Left lung (tissue), 4 donors: ENCODE measurements at regions not wholly inside any gene's neighbourhood (a gene's known extent, or its start where the extent isn't known, plus 50 kb on each side); places are given as distances from the start of the nearest gene placed in this dataset.

Source experiments
- ATAC-seq: fragments of 200-7000 bp; cut with Tn5 transposase; one replicate; pipeline ENCODE4 v1.9.1; 2020; ENCODE audit warnings: moderate library complexity
- DNase-seq, 4 donors: peaks; one replicate each; pipeline ENCODE4 v3.0.0-alpha.2; 2013 to 2020
- H3K27ac ChIP-seq, 2 donors: fragments of 200-600 bp; sonication (generic) in 1 of 2; one replicate each; pipeline versions ENCODE4 v1.5.0 to v1.8.0; 2020 to 2021
- H3K27me3 ChIP-seq, 2 donors: fragments of 200-600 bp; sonication (generic) in 1 of 2; one replicate each; pipeline versions ENCODE4 v1.5.0 to v1.8.0; 2020 to 2021
- H3K36me3 ChIP-seq, 2 donors: fragments of 200-600 bp; sonication (generic) in 1 of 2; one replicate each; pipeline versions ENCODE4 v1.5.0 to v1.8.0; 2020 to 2021
- H3K4me1 ChIP-seq, 2 donors: fragments of 200-600 bp; one replicate each; pipeline ENCODE4 v1.8.0; 2021
- H3K4me3 ChIP-seq, 2 donors: fragments of 200-600 bp; sonication (generic) in 1 of 2; one replicate each; pipeline versions ENCODE4 v1.5.0 to v1.8.0; 2020 to 2021; ENCODE audit warnings: mild to moderate bottlenecking in 1 of 2
- H3K9me3 ChIP-seq, 2 donors: fragments of 200-600 bp; sonication (generic) in 1 of 2; one replicate each; pipeline versions ENCODE4 v1.5.0 to v1.8.0; 2020 to 2021
- CTCF ChIP-seq, 2 donors: fragments of 200-600 bp; sonication (generic) in 1 of 2; IDR thresholded peaks; one replicate each; pipeline versions ENCODE4 v1.5.0 to v1.8.0; 2021; ENCODE audit warnings: antibody characterized with exemption in 2 of 2
- intact Hi-C, 2 donors: fragments of 100-400 bp; cut with DNase I; formaldehyde crosslinking; loops; one replicate each; pipeline versions ENCODE4 v1.11.2 to v1.14.2; 2022
- donor health status: DM: no; HTN: yes; CAD: no.
- donor health status: DM: no; HTN: no; CAD: no.

DNA sequence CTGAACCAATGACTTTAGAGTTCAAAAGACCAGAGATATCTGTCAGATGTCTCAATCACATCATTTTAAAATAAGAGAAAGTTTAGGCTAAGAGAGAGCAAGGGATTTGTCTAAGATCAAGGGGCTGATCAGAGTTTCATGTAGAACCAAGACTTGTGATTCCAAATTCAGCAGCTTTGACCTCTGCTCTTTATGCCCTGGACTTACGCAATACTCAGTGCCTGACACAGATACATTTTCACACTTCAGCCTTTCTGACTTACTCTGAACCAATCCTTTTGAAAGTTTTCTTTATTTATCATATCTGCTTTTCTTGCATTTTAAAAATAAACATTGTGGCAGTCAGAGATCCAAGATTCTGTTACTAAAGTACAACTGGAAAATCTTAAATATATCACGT lies 428.0 kb downstream of the PLPP3 start:
- no peak overlapping the region for H3K4me3 ChIP-seq
- no peaks in the 10 kb centered on the region for H3K4me1 ChIP-seq
- no peaks in the 10 kb centered on the region for H3K9me3 ChIP-seq
- TF ChIP-seq CTCF (IDR thresholded peaks at IDR 0.05), result no peak
- no peak overlapping the region for H3K27ac ChIP-seq
- no peaks in the 10 kb centered on the region for H3K27me3 ChIP-seq
- no peaks in the 10 kb centered on the region for H3K36me3 ChIP-seq
- intact Hi-C loops, result no loop called here
- ATAC-seq (no peak), DNase-seq (no peak)

DNA sequence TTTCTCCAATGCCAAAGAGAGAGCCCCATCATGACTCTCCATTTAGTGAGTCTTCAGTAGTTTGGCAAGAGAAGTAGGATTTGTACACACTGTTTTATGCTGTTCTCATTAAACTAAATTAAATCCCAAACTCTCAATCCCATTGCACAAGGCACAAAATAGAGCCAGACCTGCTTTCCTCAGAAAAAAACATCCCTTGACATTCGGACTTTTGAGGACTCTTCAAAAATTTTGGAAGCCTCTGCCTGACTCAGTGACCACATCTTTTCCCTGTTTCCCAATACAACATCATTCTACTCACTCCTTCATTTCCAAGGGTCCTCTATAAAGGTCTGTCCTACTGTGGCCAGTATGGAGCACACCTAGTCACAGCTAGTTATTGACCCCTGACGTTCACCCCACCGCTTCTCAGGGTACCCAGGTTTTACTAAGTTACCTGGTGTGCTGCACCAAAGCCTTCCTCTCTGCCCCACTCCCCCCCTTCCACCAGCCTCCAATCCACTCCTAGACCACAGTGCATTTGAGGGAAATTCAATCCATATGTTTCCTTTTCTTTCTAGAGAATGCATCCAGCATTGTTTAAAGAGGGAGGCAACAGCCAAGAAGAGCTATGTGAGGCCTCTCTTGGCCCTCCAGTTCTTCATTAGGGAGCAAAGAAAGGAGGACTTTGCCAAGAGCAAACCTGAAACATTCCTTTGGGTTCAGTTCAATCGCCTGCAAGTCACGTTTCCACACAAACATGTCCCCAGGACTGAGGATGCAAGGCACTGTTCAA lies 428.7 kb downstream of the PLPP3 start:
- Histone ChIP-seq H3K27ac (no peak overlapping the region), H3K36me3 (no peaks in the 10 kb centered on the region), H3K4me3 (no peak overlapping the region), H3K9me3 (no peaks in the 10 kb centered on the region), H3K27me3 (no peaks in the 10 kb centered on the region), H3K4me1 (no peaks in the 10 kb centered on the region)
- ATAC-seq (no peak), DNase-seq (no peak)
- no peak for TF ChIP-seq CTCF (IDR thresholded peaks at IDR 0.05)
- intact Hi-C loops, result no loop called here

GRCh38 chr1:56149761-56150160 lies 429.6 kb downstream of the PLPP3 start:
- no peak for DNase-seq
- H3K4me3 ChIP-seq, result no peak overlapping the region
- H3K27me3 ChIP-seq, result no peaks in the 10 kb centered on the region
- H3K36me3 ChIP-seq, result no peaks in the 10 kb centered on the region
- no peaks in the 10 kb centered on the region for H3K4me1 ChIP-seq
- no peak overlapping the region for H3K27ac ChIP-seq
- TF ChIP-seq CTCF (IDR thresholded peaks at IDR 0.05), result no peak
- intact Hi-C loops, result no loop called here
- H3K9me3 ChIP-seq, result no peaks in the 10 kb centered on the region
- no peak for ATAC-seq

DNA sequence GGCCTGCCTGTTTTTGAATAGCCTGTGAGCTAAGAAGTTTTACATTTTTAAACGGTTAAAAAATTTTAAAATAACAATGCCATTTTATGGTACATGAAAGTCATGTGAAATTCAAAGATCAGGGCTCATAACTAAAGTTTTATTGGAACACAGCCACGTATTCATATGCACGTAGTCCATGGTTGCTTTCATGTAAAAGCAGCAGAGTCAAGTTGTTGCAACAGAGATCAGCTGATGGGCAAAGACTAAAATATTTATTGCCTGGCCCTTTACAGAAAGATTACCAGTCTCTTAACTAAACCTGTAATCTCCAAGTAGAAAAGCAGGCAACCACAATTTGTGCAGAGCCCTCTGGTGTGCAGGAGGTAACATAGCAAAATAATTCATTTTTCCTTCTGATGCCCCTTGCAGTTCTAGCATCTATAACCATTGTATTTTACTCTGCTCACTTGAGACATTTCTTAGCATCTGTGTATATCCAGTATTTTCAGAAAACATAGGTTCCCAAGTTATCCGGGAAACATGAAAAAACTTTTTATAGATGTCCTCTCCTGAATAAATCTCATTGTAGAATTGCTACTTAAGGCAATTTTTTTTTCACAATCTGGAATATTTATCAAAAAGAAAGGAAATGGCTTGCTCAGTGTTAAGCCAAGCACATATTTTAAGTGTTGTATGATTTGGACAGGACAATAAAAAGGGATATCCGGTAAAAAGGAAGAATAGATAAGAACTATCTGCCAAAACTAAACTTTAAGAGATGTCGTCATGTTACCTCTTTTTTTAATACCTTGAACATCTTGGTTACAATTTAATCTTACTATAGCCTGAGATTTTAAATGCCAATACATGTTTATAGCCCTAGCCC lies 430.8 kb downstream of the PLPP3 start:
- no peak for DNase-seq
- no peak overlapping the region for H3K27ac ChIP-seq
- intact Hi-C loops, result no loop called here
- no peak for ATAC-seq
- H3K4me1 ChIP-seq, result no peaks in the 10 kb centered on the region
- no peaks in the 10 kb centered on the region for H3K9me3 ChIP-seq
- H3K36me3 ChIP-seq, result no peaks in the 10 kb centered on the region
- no peaks in the 10 kb centered on the region for H3K27me3 ChIP-seq
- no peak overlapping the region for H3K4me3 ChIP-seq
- TF ChIP-seq CTCF (IDR thresholded peaks at IDR 0.05), result no peak

GRCh38 chr1:56147459-56147858 lies 431.9 kb downstream of the PLPP3 start:
- Histone ChIP-seq H3K27ac (no peak overlapping the region), H3K9me3 (no peaks in the 10 kb centered on the region), H3K4me1 (no peaks in the 10 kb centered on the region), H3K36me3 (no peaks in the 10 kb centered on the region), H3K27me3 (no peaks in the 10 kb centered on the region), H3K4me3 (no peak overlapping the region)
- DNase-seq (no peak), ATAC-seq (peak; percentile 19)
- intact Hi-C loops, result no loop called here
- TF ChIP-seq CTCF (IDR thresholded peaks at IDR 0.05), result no peak
